GM23338 (cell line): ENCODE measurements at regions not wholly inside any gene's neighbourhood (a gene's known extent, or its start where the extent isn't known, plus 50 kb on each side); places are given as distances from the start of the nearest gene placed in this dataset.

Source experiments
- ATAC-seq: fragments of 200-7000 bp; cut with Tn5 transposase; 3 replicates; pipeline ENCODE4 v1.9.1; 2020
- DNase-seq: peaks from one replicate; pipeline ENCODE4 v3.0.0-alpha.2; 2015; ENCODE audit warnings: low spot score
- H2AFZ ChIP-seq: fragments of 200-600 bp; sonication (generic); 2 replicates; pipeline ENCODE4 v1.8.0; 2016; ENCODE audit warnings: antibody characterized with exemption, mild to moderate bottlenecking, moderate library complexity
- H3F3A ChIP-seq: fragments of 200-600 bp; sonication (generic); replicated peaks from 2 replicates; pipeline ENCODE4 v1.8.0; 2017; ENCODE audit warnings: antibody characterized with exemption, mixed run types, low read depth
- H3K27ac ChIP-seq: fragments of 200-600 bp; sonication (generic); 2 replicates; pipeline ENCODE4 v1.6.1; 2016; ENCODE audit warnings: low read depth
- H3K27me3 ChIP-seq: fragments of 200-600 bp; sonication (generic); 2 replicates; pipeline ENCODE4 v1.8.0; 2016; ENCODE audit warnings: mild to moderate bottlenecking, mixed run types, moderate library complexity; ENCODE audit not compliant: insufficient read depth
- H3K36me3 ChIP-seq: fragments of 200-600 bp; sonication (generic); 2 replicates; pipeline ENCODE4 v1.8.0; 2016; ENCODE audit warnings: mild to moderate bottlenecking; ENCODE audit not compliant: insufficient read depth
- H3K4me1 ChIP-seq: fragments of 200-600 bp; sonication (generic); 2 replicates; pipeline ENCODE4 v1.8.0; 2016; ENCODE audit warnings: mild to moderate bottlenecking, moderate library complexity; ENCODE audit not compliant: insufficient read depth
- H3K4me2 ChIP-seq: fragments of 200-600 bp; sonication (generic); 2 replicates; pipeline ENCODE4 v1.7.1; 2017; ENCODE audit warnings: mixed run types
- H3K4me3 ChIP-seq: fragments of 200-600 bp; sonication (generic); 2 replicates; pipeline ENCODE4 v1.6.1; 2016; ENCODE audit warnings: mixed run types
- H3K79me2 ChIP-seq: fragments of 200-600 bp; sonication (generic); replicated peaks from 2 replicates; pipeline ENCODE4 v1.8.0; 2017; ENCODE audit warnings: mild to moderate bottlenecking; ENCODE audit not compliant: insufficient read depth
- H3K9me2 ChIP-seq: fragments of 200-600 bp; sonication (generic); 2 replicates; pipeline ENCODE4 v1.8.0; 2017; ENCODE audit not compliant: insufficient read depth
- H4K20me1 ChIP-seq: fragments of 200-600 bp; sonication (generic); replicated peaks from 2 replicates; pipeline ENCODE4 v1.8.0; 2017; ENCODE audit warnings: mild to moderate bottlenecking; ENCODE audit not compliant: insufficient read depth
- H3K27ac Mint-ChIP-seq: 2 replicates; pipeline ENCODE4 v1.8.0; 2020; ENCODE audit warnings: inconsistent platforms, mild to moderate bottlenecking, moderate library complexity, mixed read lengths
- H3K27me3 Mint-ChIP-seq: 3 replicates; pipeline ENCODE4 v1.8.0; 2022; ENCODE audit warnings: low read depth, mild to moderate bottlenecking, moderate library complexity, mixed read lengths, inconsistent platforms; ENCODE audit not compliant: insufficient read depth, poor library complexity
- H3K36me3 Mint-ChIP-seq: 3 replicates; pipeline ENCODE4 v1.8.0; 2021; ENCODE audit warnings: low read depth, mild to moderate bottlenecking, inconsistent platforms, moderate library complexity, mixed read lengths
- H3K4me1 Mint-ChIP-seq: 3 replicates; pipeline ENCODE4 v1.8.0; 2020; ENCODE audit warnings: mild to moderate bottlenecking, inconsistent platforms, mixed read lengths
- H3K4me3 Mint-ChIP-seq: 3 replicates; pipeline ENCODE4 v1.8.0; 2021; ENCODE audit warnings: moderate library complexity, mild to moderate bottlenecking, inconsistent platforms, mixed read lengths
- H3K9me3 Mint-ChIP-seq: 3 replicates; pipeline ENCODE4 v1.8.0; 2020; ENCODE audit warnings: moderate library complexity, mild to moderate bottlenecking, inconsistent platforms, mixed read lengths
- CREB1 ChIP-seq: fragments of 250-450 bp; sonication (Bioruptor Pico); IDR thresholded peaks from 2 replicates; pipeline ENCODE4 v1.5.0; 2020; ENCODE audit warnings: low read depth, mild to moderate bottlenecking, moderate library complexity
- CTCF ChIP-seq, 2 experiments: fragments of 200-600 bp in 1 of 2; sonication (generic) in 1 of 2; conservative IDR thresholded peaks; 2 replicates each; pipeline versions ENCODE4 v1.5.1 to v1.6.1; 2016 to 2017; ENCODE audit warnings: antibody characterized with exemption in 2 of 2, low read depth in 2 of 2, mild to moderate bottlenecking in 2 of 2, moderate library complexity in 1 of 2
- EZH2 ChIP-seq: fragments of 200-600 bp; sonication (generic); IDR thresholded peaks from one replicate; pipeline ENCODE4 v1.8.0; 2017; ENCODE audit warnings: antibody characterized with exemption, mild to moderate bottlenecking, low read depth; ENCODE audit not compliant: unreplicated experiment
- JUNB ChIP-seq: IDR thresholded peaks from one replicate; pipeline ENCODE4 v1.6.1; 2016; ENCODE audit warnings: antibody characterized with exemption; ENCODE audit not compliant: unreplicated experiment
- NANOG ChIP-seq: IDR thresholded peaks from 2 replicates; pipeline ENCODE4 v1.6.1; 2016; ENCODE audit warnings: antibody characterized with exemption, borderline replicate concordance
- POLR2AphosphoS5 ChIP-seq: IDR thresholded peaks from 2 replicates; pipeline ENCODE4 v1.6.1; 2016; ENCODE audit warnings: antibody characterized with exemption, low read depth
- REST ChIP-seq: IDR thresholded peaks from one replicate; pipeline ENCODE4 v1.6.1; 2018; ENCODE audit warnings: antibody characterized with exemption; ENCODE audit not compliant: unreplicated experiment
- STAT1 ChIP-seq: IDR thresholded peaks from one replicate; pipeline ENCODE4 v1.6.1; 2016; ENCODE audit warnings: antibody characterized with exemption; ENCODE audit not compliant: unreplicated experiment
- ZNF114 ChIP-seq: fragments of 250-450 bp; sonication (Bioruptor Pico); IDR thresholded peaks from 2 replicates; pipeline ENCODE4 v1.5.0; 2020; ENCODE audit warnings: mild to moderate bottlenecking, moderate library complexity
- TF ChIP-seq, protein P1 (sequence below): IDR thresholded peaks from 2 replicates; pipeline ENCODE4 v1.6.1; 2016; ENCODE audit warnings: antibody characterized with exemption

- Mint-ChIP-seq H3K4me1 (peaks cover 8% of the 10 kb centered on the region), H3K27me3 (no peaks in the 10 kb centered on the region), H3K4me3 (no peak overlapping the region), H3K27ac (no peak overlapping the region), H3K9me3 (no peaks in the 10 kb centered on the region), H3K36me3 (no peaks in the 10 kb centered on the region)
- Histone ChIP-seq H3K4me1 (peaks cover 11% of the 10 kb centered on the region), H3K27me3 (0 out of 2 replicates have a peak, but pooled peaks cover 3% of the 10 kb centered on the region), H3K4me3 (no peak overlapping the region), H3K36me3 (no peaks in the 10 kb centered on the region), H3K4me2 (no peak overlapping the region), H2AFZ (peak overlapping the region; percentile 66; the same call in 1 of the 2 replicates), H4K20me1 (no peaks in the 10 kb centered on the region), H3F3A (no peaks in the 10 kb centered on the region), H3K27ac (no peak overlapping the region), H3K9me2 (no peaks in the 10 kb centered on the region), H3K79me2 (no peaks in the 10 kb centered on the region)
- no peak for ATAC-seq
- DNase-seq, result no peak
- TF ChIP-seq STAT1 (no peak), POLR2AphosphoS5 (no peak), EZH2 (no peak), ZNF114 (no peak), REST (no peak)
- TF ChIP-seq, protein P1, sequence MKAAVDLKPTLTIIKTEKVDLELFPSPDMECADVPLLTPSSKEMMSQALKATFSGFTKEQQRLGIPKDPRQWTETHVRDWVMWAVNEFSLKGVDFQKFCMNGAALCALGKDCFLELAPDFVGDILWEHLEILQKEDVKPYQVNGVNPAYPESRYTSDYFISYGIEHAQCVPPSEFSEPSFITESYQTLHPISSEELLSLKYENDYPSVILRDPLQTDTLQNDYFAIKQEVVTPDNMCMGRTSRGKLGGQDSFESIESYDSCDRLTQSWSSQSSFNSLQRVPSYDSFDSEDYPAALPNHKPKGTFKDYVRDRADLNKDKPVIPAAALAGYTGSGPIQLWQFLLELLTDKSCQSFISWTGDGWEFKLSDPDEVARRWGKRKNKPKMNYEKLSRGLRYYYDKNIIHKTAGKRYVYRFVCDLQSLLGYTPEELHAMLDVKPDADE, result no peak
Measured at GRCh38 chr2:18831916-18832510, 242.6 kb upstream of the NT5C1B start.

GRCh38 chr2:18830962-18831361 is 241.6 kb upstream of the NT5C1B start:
- Histone ChIP-seq H3K4me1 (0 out of 2 replicates have a peak, but pooled peaks cover under 1% of the 10 kb centered on the region), H3K4me2 (no peak overlapping the region), H4K20me1 (no peaks in the 10 kb centered on the region), H3K9me2 (no peaks in the 10 kb centered on the region), H2AFZ (no peak overlapping the region), H3K4me3 (no peak overlapping the region), H3K27ac (no peak overlapping the region), H3K79me2 (no peaks in the 10 kb centered on the region), H3K27me3 (0 out of 2 replicates have a peak, but pooled peaks cover under 1% of the 10 kb centered on the region), H3F3A (no peaks in the 10 kb centered on the region), H3K36me3 (no peaks in the 10 kb centered on the region)
- Mint-ChIP-seq H3K27me3 (no peaks in the 10 kb centered on the region), H3K9me3 (no peaks in the 10 kb centered on the region), H3K36me3 (no peaks in the 10 kb centered on the region), H3K4me3 (no peak overlapping the region), H3K27ac (no peak overlapping the region), H3K4me1 (no peaks in the 10 kb centered on the region; the same call in 2 of the 3 replicates)
- ATAC-seq (no peak), DNase-seq (no peak)
- TF ChIP-seq ZNF114, result no peak
- no peak for TF ChIP-seq JUNB
- no peak for TF ChIP-seq POLR2AphosphoS5
- no peak for TF ChIP-seq CREB1 (CRISPR knock-in tag)
- TF ChIP-seq CTCF (conservative IDR thresholded peaks at IDR 0.05; ENCODE audit: low read depth in 2 of 2), result no peak
- TF ChIP-seq NANOG, result no peak
